GM18951 (cell line): ENCODE measurements at regions not wholly inside any gene's neighbourhood (a gene's known extent, or its start where the extent isn't known, plus 50 kb on each side); places are given as distances from the start of the nearest gene placed in this dataset.

Experiments
- POLR2A ChIP-seq: IDR thresholded peaks from 4 replicates; pipeline ENCODE4 v1.6.1; 2011; ENCODE audit warnings: mild to moderate bottlenecking; ENCODE audit not compliant: insufficient read length, insufficient read depth; ENCODE audit errors: extremely low read depth
- in situ Hi-C: fragments of 300-500 bp; cut with MboI; formaldehyde crosslinking; loops from one replicate; pipeline ENCODE4 v1.12.0; 2022; ENCODE audit warnings: low sequenced_read_pairs, mixed read lengths, inconsistent platforms; ENCODE audit not compliant: unreplicated experiment

- no peak for TF ChIP-seq POLR2A
- in situ Hi-C loops = no loop called here
Measured at GRCh38 chr4:175871774-175872405, 59.8 kb upstream of the GPM6A start.

GRCh38 chr4:175873707-175874106 is 61.6 kb upstream of the GPM6A start:
- in situ Hi-C loops = no loop called here
- TF ChIP-seq POLR2A = no peak

GRCh38 chr4:175874306-175874705 is 62.2 kb upstream of the GPM6A start:
- in situ Hi-C loops = no loop called here
- TF ChIP-seq POLR2A = no peak

GRCh38 chr4:175875993-175876771 is 64.1 kb upstream of the GPM6A start:
- in situ Hi-C loops = no loop called here

GRCh38 chr4:175882891-175883290 is 70.8 kb upstream of the GPM6A start:
- no peak for TF ChIP-seq POLR2A
- in situ Hi-C loops = no loop called here

More at GRCh38 chr4:175875993-175876771, 64.1 kb upstream of the GPM6A start:
- TF ChIP-seq POLR2A = no peak

- in situ Hi-C loops = no loop called here
- TF ChIP-seq POLR2A = no peak
Measured at GRCh38 chr4:175884048-175884447, 72.0 kb upstream of the GPM6A start.

- no peak for TF ChIP-seq POLR2A
- in situ Hi-C loops = no loop called here
Measured at GRCh38 chr4:175891231-175891630, 79.2 kb upstream of the GPM6A start.

GRCh38 chr4:175891851-175892250 is 79.8 kb upstream of the GPM6A start:
- in situ Hi-C loops = no loop called here
- no peak for TF ChIP-seq POLR2A

- in situ Hi-C loops = no loop called here
- no peak for TF ChIP-seq POLR2A
Measured at GRCh38 chr4:175905925-175906324, 93.9 kb upstream of the GPM6A start.

- in situ Hi-C loops = no loop called here
- TF ChIP-seq POLR2A = no peak
Measured at GRCh38 chr4:175906384-175906783, 94.3 kb upstream of the GPM6A start.

- in situ Hi-C loops = no loop called here
- no peak for TF ChIP-seq POLR2A
Measured at GRCh38 chr4:175910700-175911099, 98.6 kb upstream of the GPM6A start.

- in situ Hi-C loops = no loop called here
- no peak for TF ChIP-seq POLR2A
Measured at GRCh38 chr4:175916626-175917351, 104.7 kb upstream of the GPM6A start.

- in situ Hi-C loops = no loop called here
- TF ChIP-seq POLR2A = no peak
Measured at GRCh38 chr4:175927121-175927520, 115.1 kb upstream of the GPM6A start.
